H1 (cell line): ENCODE measurements at regions not wholly inside any gene's neighbourhood (a gene's known extent, or its start where the extent isn't known, plus 50 kb on each side); places are given as distances from the start of the nearest gene placed in this dataset.

Source experiments
- CTCF ChIA-PET: fragments of 300-600 bp; sonication (Branson Sonifier 250); formaldehyde crosslinking; loops from one replicate; lab custom pipeline; 2021; ENCODE audit not compliant: partially characterized antibody; lab: Charles Lee
- POLR2A ChIA-PET: fragments of 300-600 bp; sonication (Branson Sonifier 250); formaldehyde crosslinking; loops from one replicate; lab custom pipeline; 2021; ENCODE audit warnings: inconsistent platforms; ENCODE audit not compliant: partially characterized antibody; lab: Charles Lee
- DNase-seq, 2 experiments: peaks; one replicate each; pipeline versions ENCODE4 v3.0.0 to v3.0.0-alpha.2; 2010 to 2022; ENCODE audit warnings: low spot score in 2 of 2, low read depth in 1 of 2, mixed read lengths in 1 of 2
- FAIRE-seq: peaks from 2 replicates; lab custom pipeline; 2011; peaks lifted over from hg19 to GRCh38; lab: Jason Lieb, UNC
- H2AFZ ChIP-seq: 2 replicates; pipeline ENCODE4 v1.8.1; 2012; ENCODE audit warnings: low read length, inconsistent platforms
- H2AK5ac ChIP-seq: 2 replicates; pipeline ENCODE4 v1.6.1; 2013; ENCODE audit warnings: low read depth, low read length
- H2BK120ac ChIP-seq: replicated peaks from 2 replicates; pipeline ENCODE3; 2013; ENCODE audit warnings: low read depth, low read length, inconsistent platforms
- H2BK12ac ChIP-seq: 2 replicates; pipeline ENCODE4 v1.6.1; 2013; ENCODE audit warnings: low read depth, low read length
- H2BK15ac ChIP-seq: 2 replicates; pipeline ENCODE4 v1.6.1; 2013; ENCODE audit warnings: low read length
- H2BK20ac ChIP-seq: 2 replicates; pipeline ENCODE4 v1.6.1; 2013; ENCODE audit warnings: low read length
- H2BK5ac ChIP-seq: 2 replicates; pipeline ENCODE4 v1.6.1; 2013; ENCODE audit warnings: low read depth, low read length
- H3K14ac ChIP-seq: 2 replicates; pipeline ENCODE4 v1.6.1; 2013; ENCODE audit warnings: inconsistent platforms; ENCODE audit not compliant: insufficient read length
- H3K18ac ChIP-seq: 2 replicates; pipeline ENCODE4 v1.6.1; 2013; ENCODE audit warnings: low read length; ENCODE audit errors: extremely low read depth
- H3K23ac ChIP-seq: 2 replicates; pipeline ENCODE4 v1.6.1; 2013; ENCODE audit warnings: inconsistent platforms; ENCODE audit not compliant: insufficient read length
- H3K23me2 ChIP-seq: 2 replicates; pipeline ENCODE4 v1.6.1; 2013; ENCODE audit warnings: low read depth, low read length
- H3K27ac ChIP-seq: 2 replicates; pipeline ENCODE4 v1.6.1; 2011; ENCODE audit warnings: low read depth, low read length, inconsistent platforms
- H3K27me3 ChIP-seq, 4 experiments: replicated peaks in 1 of 4; 1 replicate in 1 of 4; 2 replicates in 3 of 4; pipeline versions ENCODE4 v1.6.1 to v1.8.1; 2011 to 2013; ENCODE audit warnings: low read length in 3 of 4, mild to moderate bottlenecking in 3 of 4, inconsistent platforms in 2 of 4, mixed read lengths in 2 of 4, moderate library complexity in 1 of 4; ENCODE audit not compliant: control insufficient read depth in 3 of 4, insufficient read depth in 3 of 4; ENCODE audit errors: extremely low read depth in 1 of 4
- H3K36me3 ChIP-seq, 4 experiments: 2 replicates each; pipeline versions ENCODE4 v1.6.1 to v1.8.1; 2011 to 2013; ENCODE audit warnings: mild to moderate bottlenecking in 4 of 4, low read length in 3 of 4, moderate library complexity in 2 of 4, control low read depth in 1 of 4, inconsistent platforms in 1 of 4; ENCODE audit not compliant: insufficient read depth in 4 of 4, control insufficient read depth in 2 of 4
- H3K4ac ChIP-seq: replicated peaks from 2 replicates; pipeline ENCODE3; 2013; ENCODE audit warnings: low read length, low read depth, mixed read lengths, inconsistent platforms; ENCODE audit not compliant: insufficient read length
- H3K4me1 ChIP-seq, 4 experiments: replicated peaks in 1 of 4; 1 replicate in 1 of 4; 2 replicates in 3 of 4; pipeline versions ENCODE4 v1.6.1 to v1.8.1; 2011 to 2013; ENCODE audit warnings: low read length in 3 of 4, inconsistent platforms in 2 of 4, mixed read lengths in 1 of 4; ENCODE audit not compliant: insufficient read depth in 4 of 4, control insufficient read depth in 3 of 4
- H3K4me2 ChIP-seq, 2 experiments: 2 replicates each; pipeline versions ENCODE4 v1.6.1 to v1.8.1; 2011 to 2013; ENCODE audit warnings: low read depth in 2 of 2, low read length in 2 of 2, control low read depth in 1 of 2, inconsistent platforms in 1 of 2, mild to moderate bottlenecking in 1 of 2; ENCODE audit not compliant: insufficient read depth in 1 of 2
- H3K4me3 ChIP-seq, 4 experiments: fragments of 200-600, 300-600 bp in 1 of 4; sonication (generic), shearing (Covaris generic), sonication (Bioruptor Twin) in 1 of 4; 2 replicates each; pipeline versions ENCODE4 v1.5.1 to v1.8.1; 2011 to 2016; ENCODE audit warnings: low read length in 4 of 4, low read depth in 3 of 4, control low read depth in 2 of 4, inconsistent platforms in 2 of 4, mild to moderate bottlenecking in 2 of 4, mixed read lengths in 1 of 4, moderate library complexity in 1 of 4; ENCODE audit not compliant: insufficient read depth in 2 of 4; ENCODE audit errors: extremely low read depth in 1 of 4
- H3K56ac ChIP-seq: replicated peaks from 2 replicates; pipeline ENCODE3; 2013; ENCODE audit warnings: low read depth, mild to moderate bottlenecking, mixed read lengths, low read length, inconsistent platforms; ENCODE audit not compliant: insufficient read length
- H3K79me1 ChIP-seq: 2 replicates; pipeline ENCODE4 v1.6.1; 2013; ENCODE audit warnings: low read depth, low read length, control low read depth
- H3K79me2 ChIP-seq, 2 experiments: 2 replicates each; pipeline versions ENCODE4 v1.6.1 to v1.8.1; 2012 to 2013; ENCODE audit warnings: low read length in 2 of 2, mild to moderate bottlenecking in 2 of 2, inconsistent platforms in 1 of 2; ENCODE audit not compliant: insufficient read depth in 2 of 2, control insufficient read depth in 1 of 2
- H3K9ac ChIP-seq, 4 experiments: replicated peaks in 1 of 4; 1 replicate in 1 of 4; 2 replicates in 3 of 4; pipeline versions ENCODE4 v1.6.1 to v1.8.1; 2011 to 2013; ENCODE audit warnings: low read depth in 3 of 4, low read length in 3 of 4, control low read depth in 2 of 4, mild to moderate bottlenecking in 2 of 4, moderate library complexity in 2 of 4, inconsistent platforms in 1 of 4; ENCODE audit errors: extremely low read depth in 1 of 4
- H3K9me3 ChIP-seq, 2 experiments: 2 replicates each; pipeline versions ENCODE4 v1.6.1 to v1.8.1; 2012 to 2013; ENCODE audit warnings: mild to moderate bottlenecking in 2 of 2, moderate library complexity in 2 of 2, control low read depth in 1 of 2, inconsistent platforms in 1 of 2, low read depth in 1 of 2, low read length in 1 of 2, mixed read lengths in 1 of 2; ENCODE audit not compliant: insufficient read depth in 2 of 2
- H4K20me1 ChIP-seq, 2 experiments: replicated peaks in 1 of 2; 2 replicates each; pipeline versions ENCODE3 to v1.8.1; 2011 to 2013; ENCODE audit warnings: inconsistent platforms in 2 of 2, low read length in 2 of 2, mild to moderate bottlenecking in 1 of 2; ENCODE audit not compliant: insufficient read depth in 2 of 2, control insufficient read depth in 1 of 2
- H4K5ac ChIP-seq: 2 replicates; pipeline ENCODE4 v1.6.1; 2013; ENCODE audit warnings: low read length, low read depth, mixed read lengths, inconsistent platforms; ENCODE audit not compliant: insufficient read length
- H4K8ac ChIP-seq: 2 replicates; pipeline ENCODE4 v1.8.0; 2013; ENCODE audit warnings: mild to moderate bottlenecking, moderate library complexity, low read length, inconsistent platforms; ENCODE audit not compliant: insufficient read depth; ENCODE audit errors: extremely low read depth
- H4K91ac ChIP-seq: replicated peaks from 2 replicates; pipeline ENCODE3; 2013; ENCODE audit warnings: low read length, mixed read lengths, inconsistent platforms; ENCODE audit not compliant: insufficient read length
- SIX5 ChIP-seq: IDR thresholded peaks from 2 replicates; pipeline ENCODE4 v1.6.1; 2011; ENCODE audit warnings: mild to moderate bottlenecking, low read depth, low read length
- WGBS, 2 experiments: shearing (Covaris generic) in 1 of 2; methylation state at CpG; one replicate each; pipeline versions ENCODE4 v1.1.6 to v1.1.7; 2013 to 2015; ENCODE audit warnings: low lambda C conversion rate in 2 of 2, mixed read lengths in 2 of 2, inconsistent platforms in 1 of 2, low coverage in 1 of 2, missing lambda C conversion rate in 1 of 2; ENCODE audit not compliant: insufficient replicate concordance in 2 of 2, insufficient coverage in 1 of 2, insufficient read length in 1 of 2; ENCODE audit errors: extremely low coverage in 1 of 2, missing lambda C conversion rate in 1 of 2; 5-methylcytosine and 5-hydroxymethylcytosine counted together

DNA sequence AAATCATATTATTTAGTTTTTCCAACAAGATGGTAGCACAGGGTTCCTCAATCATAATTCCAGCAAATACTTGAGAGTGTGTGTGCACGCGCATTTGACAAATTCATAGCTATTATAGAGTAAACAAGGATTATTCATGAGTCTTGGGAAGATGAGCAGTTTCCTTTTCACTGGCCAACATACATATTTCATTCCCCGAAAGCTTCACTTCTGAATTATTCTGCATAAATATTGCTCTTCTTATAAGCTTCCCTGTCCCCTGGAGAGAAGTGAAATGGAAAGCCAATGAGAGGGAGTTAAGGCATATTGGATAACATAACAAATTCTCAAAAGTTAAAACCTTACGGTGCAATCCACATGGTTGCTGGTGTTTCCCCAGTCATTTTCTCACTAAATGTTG, 386.4 kb upstream of the SEMA6A start:
- Histone ChIP-seq H2BK12ac (no peak overlapping the region), H2BK15ac (no peak overlapping the region), H2BK120ac (no peak overlapping the region), H3K9me3 (no peaks in the 10 kb centered on the region; a peak in 1 of 4 replicates), H3K27me3 (no peaks in the 10 kb centered on the region), H3K36me3 (no peaks in the 10 kb centered on the region), H2AK5ac (no peak overlapping the region), H4K20me1 (no peaks in the 10 kb centered on the region), H3K14ac (no peak overlapping the region), H2AFZ (no peak overlapping the region), H3K4ac (no peak overlapping the region), H3K18ac (no peak overlapping the region), H3K23me2 (no peaks in the 10 kb centered on the region), H3K4me1 (no peaks in the 10 kb centered on the region), H2BK20ac (no peak overlapping the region), H3K4me3 (no peak overlapping the region), H4K8ac (no peak overlapping the region), H4K5ac (no peak overlapping the region), H3K56ac (no peak overlapping the region), H3K79me2 (no peaks in the 10 kb centered on the region), H2BK5ac (no peak overlapping the region), H3K9ac (no peak overlapping the region), H3K23ac (no peak overlapping the region), H4K91ac (no peak overlapping the region), H3K79me1 (no peaks in the 10 kb centered on the region), H3K4me2 (no peak overlapping the region), H3K27ac (no peak overlapping the region)
- WGBS, 2 experiments, result 92% methylated on average over 4 of the region's 4 CpGs; no CpG with 5 or more reads in 1 of the 2 experiments
- ChIA-PET POLR2A (no interaction called here), CTCF (no interaction called here)
- FAIRE-seq, result no peak
- no peak for DNase-seq
- no peak for TF ChIP-seq SIX5
